Lower leg skin (tissue), 4 donors: ENCODE measurements at regions not wholly inside any gene's neighbourhood (a gene's known extent, or its start where the extent isn't known, plus 50 kb on each side); places are given as distances from the start of the nearest gene placed in this dataset.
A peak's percentile ranks its signal among the peaks of the same experiment; 100 is the strongest.
"Not testable (repeated sequence)": the region's sequence is repeated elsewhere in the genome, so short reads cannot be mapped to it uniquely, and the experiment has no call there.

Experiments used
- DNase-seq, 2 donors: peaks; one replicate each; pipeline ENCODE4 v3.0.0-alpha.2; 2019; ENCODE audit warnings: low spot score in 2 of 2
- H3K4me3 ChIP-seq: fragments of 200-600 bp; sonication (generic); 2 replicates; pipeline ENCODE4 v1.5.1; 2017; ENCODE audit warnings: mild to moderate bottlenecking, low read depth; ENCODE audit not compliant: poor library complexity, severe bottlenecking
- CTCF ChIP-seq, 3 donors: fragments of 450-650 bp; IDR thresholded peaks; one replicate each; pipeline ENCODE4 v1.5.1; 2016; ENCODE audit warnings: antibody characterized with exemption in 3 of 3, mild to moderate bottlenecking in 3 of 3, moderate library complexity in 2 of 3
- POLR2A ChIP-seq, 2 donors: fragments of 450-650 bp; IDR thresholded peaks; one replicate each; pipeline ENCODE4 v1.6.1; 2016 to 2017; ENCODE audit warnings: antibody characterized with exemption in 2 of 2, mild to moderate bottlenecking in 1 of 2, moderate library complexity in 1 of 2
- WGBS, 2 donors: methylation state at CpG; one replicate each; pipeline ENCODE4 v1.1.5; 2018; 5-methylcytosine and 5-hydroxymethylcytosine counted together
- intact Hi-C: fragments of 100-400 bp; cut with DNase I; formaldehyde crosslinking; loops from one replicate; pipeline ENCODE4 v1.15.0; 2023; ENCODE audit warnings: low total_unique reads

- no peak for DNase-seq
- intact Hi-C loops = no loop called here
- WGBS, 2 donors = 70 to 73% methylated on average over 9 of the region's 9 CpGs
- no peak for TF ChIP-seq CTCF (IDR thresholded peaks at IDR 0.05)
- no peak for TF ChIP-seq POLR2A (IDR thresholded peaks at IDR 0.05)
- no peak overlapping the region for H3K4me3 ChIP-seq
Observed at GRCh38 chr5:10894445-10895054, 133.5 kb upstream of the DAP start.

- H3K4me3 ChIP-seq = no peak overlapping the region
- intact Hi-C loops = no loop called here
- WGBS, 2 donors = 51 to 55% methylated on average over 4 of the region's 4 CpGs
- DNase-seq = peak in 1 of 2 donors; percentile 62
- TF ChIP-seq POLR2A (IDR thresholded peaks at IDR 0.05) = no peak
- TF ChIP-seq CTCF (IDR thresholded peaks at IDR 0.05) = no peak
Observed at GRCh38 chr5:10892911-10893215, 131.8 kb upstream of the DAP start.

DNA sequence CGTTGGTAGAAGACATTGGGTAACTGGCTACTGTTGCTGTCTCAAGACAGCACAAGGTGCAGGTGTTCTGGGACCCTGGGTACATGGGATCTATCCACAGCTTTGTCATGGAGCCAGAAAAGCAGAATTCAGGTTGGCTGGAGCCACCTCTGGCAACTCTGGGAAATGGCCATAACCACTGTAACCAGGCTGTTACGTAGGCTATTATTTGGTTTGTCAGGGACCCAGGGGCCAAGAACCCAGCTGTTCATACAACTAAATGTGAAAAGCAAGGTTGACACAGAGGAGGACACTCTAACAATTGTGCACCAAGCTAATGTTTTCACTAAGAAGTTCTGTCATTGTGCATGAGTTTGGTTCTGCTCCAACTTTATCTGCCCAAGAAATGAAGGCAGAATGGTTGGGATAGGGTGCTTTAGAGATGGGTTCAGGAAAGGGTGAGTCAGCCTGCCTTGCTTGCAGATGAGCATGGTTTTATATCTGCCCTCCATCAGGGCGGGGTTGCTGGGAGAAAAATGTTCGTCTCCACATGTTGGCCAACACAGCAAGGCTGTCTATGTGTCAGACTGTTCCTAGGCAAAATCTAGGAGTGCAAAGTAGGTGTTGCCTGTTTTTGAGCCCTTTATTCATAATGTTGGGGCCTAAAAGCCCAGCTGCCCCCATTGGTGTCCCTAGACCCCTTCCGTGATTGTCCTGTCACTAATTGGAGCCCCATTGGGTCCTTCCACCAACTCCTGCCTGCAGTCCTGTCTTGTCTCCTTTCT is 131.3 kb upstream of the DAP start:
- intact Hi-C loops = no loop called here
- TF ChIP-seq CTCF (IDR thresholded peaks at IDR 0.05) (no peak), POLR2A (IDR thresholded peaks at IDR 0.05) (no peak)
- DNase-seq = peak in 1 of 2 donors; percentile 55
- 59 to 67% methylated on average over 5 of the region's 5 CpGs for WGBS, 2 donors
- H3K4me3 ChIP-seq = no peak overlapping the region

GRCh38 chr5:10891193-10891592 is 130.2 kb upstream of the DAP start:
- no peak for DNase-seq
- H3K4me3 ChIP-seq = no peak overlapping the region
- TF ChIP-seq CTCF (IDR thresholded peaks at IDR 0.05) (no peak), POLR2A (IDR thresholded peaks at IDR 0.05) (no peak)
- 81 to 94% methylated on average over 1 of the region's 1 CpG for WGBS, 2 donors
- intact Hi-C loops = no loop called here

DNA sequence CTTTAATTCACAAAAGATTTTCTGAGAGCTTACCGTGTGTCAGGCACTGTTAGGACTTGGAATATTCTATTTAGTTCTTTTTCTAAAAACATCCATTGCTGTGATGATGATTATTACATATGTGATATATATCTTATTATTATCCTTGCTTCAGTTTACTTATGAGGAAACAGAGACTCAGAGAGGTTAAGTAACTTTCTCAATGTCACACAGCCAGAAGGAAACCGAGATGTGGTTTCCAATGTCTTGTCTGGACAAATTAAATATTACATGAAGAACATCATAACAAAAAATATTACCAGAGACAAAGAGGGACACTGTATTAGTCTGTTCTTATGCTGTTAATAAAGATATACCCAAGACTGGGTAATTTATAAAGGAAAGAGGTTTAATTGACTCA is 125.5 kb upstream of the DAP start:
- no peak for DNase-seq
- TF ChIP-seq CTCF (IDR thresholded peaks at IDR 0.05) (no peak), POLR2A (IDR thresholded peaks at IDR 0.05) (no peak)
- WGBS, 2 donors = 84 to 85% methylated on average over 2 of the region's 2 CpGs
- intact Hi-C loops = no loop called here
- H3K4me3 ChIP-seq = no peak overlapping the region

DNA sequence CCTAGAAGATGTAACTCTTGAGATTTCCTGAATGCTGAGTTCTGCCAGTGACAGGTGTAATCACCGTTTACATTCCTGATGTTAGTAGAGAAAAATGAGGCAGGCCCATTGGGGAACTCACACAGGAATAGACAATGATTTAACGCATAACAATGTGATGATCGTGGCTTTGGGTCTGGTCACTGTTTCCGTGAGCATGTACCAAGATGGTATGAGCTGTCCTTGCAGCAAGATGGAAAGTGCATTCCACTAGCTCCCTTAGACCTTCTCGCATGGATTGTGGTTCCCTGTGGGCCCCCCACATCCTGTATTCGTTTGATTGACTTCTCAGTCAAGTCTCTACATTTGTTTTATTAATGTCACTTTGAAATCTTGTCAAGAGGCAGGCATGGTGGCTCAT is 124.0 kb upstream of the DAP start:
- 78% methylated on average over 6 of the region's 6 CpGs for WGBS, 2 donors
- intact Hi-C loops = no loop called here
- no peak for DNase-seq
- no peak overlapping the region for H3K4me3 ChIP-seq
- TF ChIP-seq CTCF (IDR thresholded peaks at IDR 0.05) = no peak
- no peak for TF ChIP-seq POLR2A (IDR thresholded peaks at IDR 0.05)

DNA sequence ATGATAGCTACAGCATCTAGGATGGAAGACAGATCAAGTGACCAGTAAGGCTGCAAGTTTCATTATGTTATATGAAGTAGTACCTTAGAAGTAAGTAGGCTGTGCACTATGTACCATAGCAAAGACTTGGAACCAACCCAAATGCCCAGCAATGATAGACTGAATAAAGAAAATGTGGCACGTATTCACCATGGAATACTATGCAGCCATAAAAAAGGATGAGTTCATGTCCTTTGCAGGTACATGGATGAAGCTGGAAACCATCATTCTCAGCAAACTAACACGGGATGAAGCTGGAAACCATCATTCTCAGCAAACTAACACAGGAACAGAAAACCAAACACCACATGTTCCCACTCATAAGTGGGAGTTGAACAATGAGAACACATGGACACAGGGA is 122.9 kb upstream of the DAP start:
- intact Hi-C loops, DNase-seq, H3K4me3 ChIP-seq: not testable (repeated sequence)
- 89 to 95% methylated on average over 2 of the region's 2 CpGs for WGBS, 2 donors
